WI38 (cell line): ENCODE measurements at regions not wholly inside any gene's neighbourhood (a gene's known extent, or its start where the extent isn't known, plus 50 kb on each side); places are given as distances from the start of the nearest gene placed in this dataset.
"Not testable (repeated sequence)": the region's sequence is repeated elsewhere in the genome, so short reads cannot be mapped to it uniquely, and the experiment has no call there.

Experiments
- H3K4me3 ChIP-seq: 2 replicates; pipeline ENCODE4 v1.5.1; 2011; ENCODE audit warnings: low read depth, mild to moderate bottlenecking, control low read depth, low read length
- CTCF ChIP-seq: IDR thresholded peaks from 2 replicates; pipeline ENCODE4 v1.5.1; 2012; ENCODE audit warnings: low read depth, mild to moderate bottlenecking, control low read depth, low read length

DNA sequence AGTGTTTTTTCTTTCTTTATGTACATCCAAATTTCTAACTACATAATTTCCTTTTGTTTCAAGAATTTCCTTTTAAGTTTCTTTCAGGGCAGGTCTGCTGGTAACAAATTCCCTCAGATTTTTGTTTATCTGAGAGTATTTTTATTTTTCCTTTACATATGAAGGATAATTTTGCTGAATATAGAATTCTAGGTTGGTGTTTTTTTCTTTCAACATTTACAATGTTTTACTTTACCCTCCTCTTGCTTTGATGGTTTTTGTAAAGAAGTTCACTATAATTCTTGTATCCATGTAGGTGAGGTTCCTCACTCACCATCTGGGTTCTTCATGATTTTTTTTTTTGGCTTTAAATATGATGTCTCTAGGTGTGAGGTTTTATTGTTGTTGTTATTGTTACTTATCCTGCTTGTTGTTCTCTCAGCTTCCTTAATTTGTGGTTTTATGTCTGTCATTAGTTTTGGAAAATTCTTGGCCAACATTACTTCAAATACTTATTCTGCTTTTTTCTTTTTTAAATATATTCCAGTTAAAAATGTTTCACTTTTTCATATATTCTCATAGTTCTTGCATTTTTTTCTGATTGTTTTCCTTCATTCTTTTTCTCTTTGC is 580.1 kb upstream of the CITED2 start:
- H3K4me3 ChIP-seq: no peak overlapping the region
- no peak for TF ChIP-seq CTCF

DNA sequence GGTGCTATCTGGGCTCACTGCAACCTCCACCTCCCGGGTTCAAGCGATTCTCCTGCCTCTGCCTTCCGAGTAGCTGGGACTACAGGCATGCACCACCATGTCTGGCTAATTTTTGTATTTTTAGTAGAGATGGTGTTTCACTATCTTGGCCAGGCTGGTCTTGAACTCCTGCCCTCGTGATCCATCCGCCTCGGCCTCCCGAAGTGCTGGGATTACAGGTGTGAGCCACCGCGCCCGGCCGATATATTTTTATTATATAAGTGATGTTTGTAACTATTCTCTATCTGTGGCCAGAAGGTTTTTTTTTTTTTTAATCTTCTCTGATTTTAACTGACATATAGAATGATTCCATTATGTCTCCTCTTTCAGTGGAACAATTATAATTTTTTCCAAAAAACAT is 579.3 kb upstream of the CITED2 start:
- not testable (repeated sequence) for H3K4me3 ChIP-seq

DNA sequence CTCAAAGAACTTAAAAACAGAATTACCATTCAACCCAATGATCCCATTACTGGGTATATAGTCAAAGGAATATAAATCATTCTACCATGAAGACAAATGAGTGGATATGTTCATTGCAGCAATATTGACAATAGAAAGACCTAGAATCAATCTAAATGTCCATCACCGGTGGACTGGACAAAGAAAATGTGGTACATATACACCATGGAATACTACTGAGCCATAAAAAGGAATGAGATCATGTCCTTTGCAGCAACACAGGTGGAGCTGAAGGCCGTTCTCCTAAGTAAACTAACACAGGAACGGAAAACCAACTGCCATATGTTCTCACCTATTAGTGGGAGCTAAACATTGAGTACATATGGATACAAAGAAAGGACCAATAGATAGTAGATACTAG is 576.7 kb upstream of the CITED2 start:
- no peak overlapping the region for H3K4me3 ChIP-seq
- TF ChIP-seq CTCF: no peak

- no peak for TF ChIP-seq CTCF
- no peak overlapping the region for H3K4me3 ChIP-seq
Observed at GRCh38 chr6:139944976-139945375, 570.5 kb upstream of the CITED2 start.

- no peak overlapping the region for H3K4me3 ChIP-seq
- TF ChIP-seq CTCF: no peak
Observed at GRCh38 chr6:139944131-139944530, 569.7 kb upstream of the CITED2 start.

DNA sequence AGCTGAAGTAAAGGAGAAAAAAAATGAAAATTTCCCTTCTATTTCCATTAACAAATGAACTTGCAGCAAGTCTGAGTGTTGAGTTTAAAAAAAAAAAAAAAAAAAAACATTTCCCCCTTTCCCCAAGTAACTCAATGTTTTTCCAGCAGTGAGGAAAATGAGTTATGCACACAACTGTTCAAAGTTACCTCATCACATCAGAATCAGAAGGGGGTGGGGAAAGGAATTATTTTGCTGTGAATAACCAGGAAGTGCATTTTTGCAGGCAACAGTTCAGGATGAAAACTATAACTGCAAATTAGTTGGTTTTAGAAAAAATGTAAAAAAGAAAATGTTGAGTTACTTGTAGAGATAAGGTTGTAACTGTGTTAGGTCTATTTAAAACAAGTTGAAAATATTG is 568.9 kb upstream of the CITED2 start:
- no peak overlapping the region for H3K4me3 ChIP-seq
- TF ChIP-seq CTCF: no peak

DNA sequence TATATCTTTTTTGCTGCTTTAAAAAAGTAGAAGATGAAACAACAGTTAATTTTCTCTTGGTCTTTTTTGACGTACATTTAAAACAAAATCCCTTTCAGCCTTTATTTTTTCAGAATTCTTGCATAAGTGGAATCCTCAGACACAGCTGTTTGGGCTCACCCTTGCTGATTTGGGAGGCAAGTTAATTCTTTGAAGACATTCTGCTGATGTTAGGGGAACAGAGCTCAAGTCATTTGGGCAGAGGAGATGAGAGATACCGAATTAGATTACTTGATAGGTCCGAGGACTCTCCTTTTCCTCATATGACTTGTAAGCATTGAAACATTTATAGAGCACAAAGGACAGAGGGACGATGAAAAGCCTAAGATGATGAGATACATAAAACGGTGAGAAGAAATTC is 567.9 kb upstream of the CITED2 start:
- TF ChIP-seq CTCF: no peak

DNA sequence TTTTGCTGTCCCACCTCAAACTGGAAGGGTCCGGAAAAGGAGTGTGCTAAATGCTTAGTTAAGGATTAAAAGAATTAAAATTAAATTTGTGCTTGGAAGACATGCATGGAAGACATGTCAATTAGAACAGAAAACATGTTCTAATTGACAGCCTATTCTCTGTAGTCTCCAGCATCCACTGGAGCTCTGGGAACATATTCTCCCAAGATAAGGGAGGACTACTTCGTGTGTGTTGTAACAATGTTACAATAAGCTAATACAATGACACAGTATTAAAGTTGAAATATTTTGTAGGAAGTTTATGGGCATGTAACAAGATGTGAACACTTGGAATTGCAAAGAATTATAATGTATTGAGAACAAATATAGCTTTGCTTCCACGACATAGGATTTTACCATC is 567.4 kb upstream of the CITED2 start:
- no peak overlapping the region for H3K4me3 ChIP-seq
- no peak for TF ChIP-seq CTCF

More for the DNA sequence above, 567.9 kb upstream of the CITED2 start:
- no peak overlapping the region for H3K4me3 ChIP-seq
